Thyroid gland (tissue), 4 donors: ENCODE measurements at regions not wholly inside any gene's neighbourhood (a gene's known extent, or its start where the extent isn't known, plus 50 kb on each side); places are given as distances from the start of the nearest gene placed in this dataset.

Source experiments
- DNase-seq, 2 donors: peaks; one replicate each; pipeline ENCODE4 v3.0.0-alpha.2; 2019
- H3K27ac ChIP-seq, 3 donors: fragments of 200-600 bp; sonication (generic); 1 replicate in 2 of 3; 2 replicates in 1 of 3; pipeline ENCODE4 v1.5.1; 2016 to 2019; ENCODE audit warnings: mild to moderate bottlenecking in 1 of 3, moderate library complexity in 1 of 3
- H3K27me3 ChIP-seq: fragments of 200-600 bp; sonication (generic); one replicate; pipeline ENCODE4 v1.5.1; 2019
- H3K36me3 ChIP-seq, 2 donors: fragments of 200-600 bp; sonication (generic); one replicate each; pipeline ENCODE4 v1.5.1; 2016 to 2019
- H3K4me1 ChIP-seq, 2 donors: fragments of 200-600 bp; sonication (generic); one replicate each; pipeline ENCODE4 v1.5.1; 2017 to 2019
- H3K4me3 ChIP-seq, 3 donors: fragments of 200-600 bp; sonication (generic); replicated peaks in 1 of 3; 1 replicate in 2 of 3; 2 replicates in 1 of 3; pipeline ENCODE4 v1.5.1; 2016; ENCODE audit warnings: mild to moderate bottlenecking in 1 of 3
- H3K9me3 ChIP-seq: fragments of 200-600 bp; sonication (generic); one replicate; pipeline ENCODE4 v1.5.1; 2017
- POLR2A ChIP-seq, 2 donors: fragments of 450-650 bp; IDR thresholded peaks; one replicate each; pipeline ENCODE4 v1.6.1; 2017; ENCODE audit warnings: antibody characterized with exemption in 2 of 2, mild to moderate bottlenecking in 2 of 2, moderate library complexity in 1 of 2
- WGBS, 2 donors: methylation state at CpG; one replicate each; pipeline ENCODE4 v1.1.5; 2017; 5-methylcytosine and 5-hydroxymethylcytosine counted together
- intact Hi-C: fragments of 100-400 bp; cut with DNase I; formaldehyde crosslinking; loops from one replicate; pipeline ENCODE4 v1.15.1; 2023
- TF ChIP-seq, protein P1 (sequence below), 6 experiments: fragments of 200-600 bp in 3 of 6; fragments of 450-650 bp in 3 of 6; sonication (generic) in 3 of 6; IDR thresholded peaks; one replicate each; pipeline ENCODE4 v1.5.1; 2016 to 2019; ENCODE audit warnings: antibody characterized with exemption in 6 of 6, mild to moderate bottlenecking in 2 of 6, inconsistent platforms in 1 of 6, moderate library complexity in 1 of 6

DNA sequence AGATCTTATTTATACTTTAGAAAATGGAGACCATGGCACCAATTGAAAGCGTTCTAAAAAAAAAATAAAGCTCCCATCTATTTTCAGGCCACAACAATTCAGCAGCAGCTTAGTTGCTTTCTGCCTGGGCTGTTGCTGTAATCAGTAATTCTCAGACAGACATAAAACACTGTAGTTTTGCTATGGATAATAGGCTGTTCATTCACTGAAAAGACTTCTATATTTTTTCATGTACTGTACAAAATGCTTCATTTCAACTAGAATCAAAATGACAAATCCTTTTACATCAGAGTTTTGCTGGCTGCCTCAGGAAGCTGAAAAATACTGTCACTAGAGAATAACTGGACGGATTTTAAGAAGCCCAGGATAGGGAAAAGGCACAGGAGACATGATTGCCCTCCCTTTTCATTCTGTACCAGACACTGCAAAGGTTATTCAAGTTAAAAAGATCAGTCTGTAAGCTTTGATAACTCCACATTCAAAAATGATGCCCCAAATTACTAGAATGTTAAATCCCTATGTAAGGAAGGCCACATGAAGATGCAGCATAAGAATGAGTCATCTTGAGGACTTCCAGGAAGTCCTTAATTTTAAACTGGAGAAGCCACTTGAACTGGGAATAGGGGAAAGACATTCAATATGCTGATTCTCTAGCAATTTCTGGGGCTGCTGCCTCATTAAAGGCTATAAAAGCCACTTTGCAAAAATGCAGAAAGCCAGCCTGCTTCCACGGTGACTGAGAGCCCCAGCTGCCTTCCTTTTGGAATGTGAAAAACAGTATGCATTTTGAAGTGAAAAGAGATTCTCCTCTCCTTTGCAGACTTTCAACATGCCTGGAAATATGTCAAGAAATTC is 403.2 kb upstream of the RASGEF1B start:
- WGBS, 2 donors: 59 to 63% methylated on average over 3 of the region's 3 CpGs
- H3K27ac ChIP-seq: no peak overlapping the region
- H3K4me1 ChIP-seq: no peaks in the 10 kb centered on the region
- H3K4me3 ChIP-seq: no peak overlapping the region
- H3K9me3 ChIP-seq: no peaks in the 10 kb centered on the region
- intact Hi-C loops: no loop called here
- no peaks in the 10 kb centered on the region for H3K36me3 ChIP-seq
- no peak for DNase-seq
- TF ChIP-seq POLR2A (IDR thresholded peaks at IDR 0.05): no peak
- TF ChIP-seq, protein P1, sequence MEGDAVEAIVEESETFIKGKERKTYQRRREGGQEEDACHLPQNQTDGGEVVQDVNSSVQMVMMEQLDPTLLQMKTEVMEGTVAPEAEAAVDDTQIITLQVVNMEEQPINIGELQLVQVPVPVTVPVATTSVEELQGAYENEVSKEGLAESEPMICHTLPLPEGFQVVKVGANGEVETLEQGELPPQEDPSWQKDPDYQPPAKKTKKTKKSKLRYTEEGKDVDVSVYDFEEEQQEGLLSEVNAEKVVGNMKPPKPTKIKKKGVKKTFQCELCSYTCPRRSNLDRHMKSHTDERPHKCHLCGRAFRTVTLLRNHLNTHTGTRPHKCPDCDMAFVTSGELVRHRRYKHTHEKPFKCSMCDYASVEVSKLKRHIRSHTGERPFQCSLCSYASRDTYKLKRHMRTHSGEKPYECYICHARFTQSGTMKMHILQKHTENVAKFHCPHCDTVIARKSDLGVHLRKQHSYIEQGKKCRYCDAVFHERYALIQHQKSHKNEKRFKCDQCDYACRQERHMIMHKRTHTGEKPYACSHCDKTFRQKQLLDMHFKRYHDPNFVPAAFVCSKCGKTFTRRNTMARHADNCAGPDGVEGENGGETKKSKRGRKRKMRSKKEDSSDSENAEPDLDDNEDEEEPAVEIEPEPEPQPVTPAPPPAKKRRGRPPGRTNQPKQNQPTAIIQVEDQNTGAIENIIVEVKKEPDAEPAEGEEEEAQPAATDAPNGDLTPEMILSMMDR (IDR thresholded peaks at IDR 0.05): no peak
- no peaks in the 10 kb centered on the region for H3K27me3 ChIP-seq

DNA sequence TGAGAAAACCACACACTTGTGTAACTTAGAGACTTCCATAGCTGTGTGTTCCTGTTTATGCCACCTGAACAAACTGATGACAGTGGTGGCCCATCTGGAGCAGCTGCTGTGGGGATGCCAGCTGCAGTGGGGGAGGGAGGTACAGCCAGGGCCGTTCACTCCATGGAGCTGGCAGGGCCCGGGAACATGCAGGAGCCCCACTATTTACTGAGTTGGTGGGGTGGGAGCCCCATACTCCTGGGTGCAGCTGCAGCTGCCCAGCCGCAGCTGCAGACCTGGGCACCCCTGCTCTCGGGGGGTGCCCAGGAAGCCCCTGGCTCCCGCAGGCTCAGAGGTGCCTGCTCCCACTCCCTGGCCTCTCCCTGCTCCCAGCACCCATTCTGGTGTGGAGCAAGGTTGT is 398.6 kb upstream of the RASGEF1B start:
- Histone ChIP-seq H3K36me3 (no peaks in the 10 kb centered on the region), H3K9me3 (no peaks in the 10 kb centered on the region), H3K27ac (no peak overlapping the region), H3K4me3 (no peak overlapping the region), H3K4me1 (no peaks in the 10 kb centered on the region), H3K27me3 (no peaks in the 10 kb centered on the region)
- 90 to 100% methylated on average over 2 to 4 of the region's 5 CpGs for WGBS, 2 donors
- TF ChIP-seq, protein P1 (IDR thresholded peaks at IDR 0.05): no peak
- TF ChIP-seq POLR2A (IDR thresholded peaks at IDR 0.05): no peak
- DNase-seq: no peak
- intact Hi-C loops: no loop called here

DNA sequence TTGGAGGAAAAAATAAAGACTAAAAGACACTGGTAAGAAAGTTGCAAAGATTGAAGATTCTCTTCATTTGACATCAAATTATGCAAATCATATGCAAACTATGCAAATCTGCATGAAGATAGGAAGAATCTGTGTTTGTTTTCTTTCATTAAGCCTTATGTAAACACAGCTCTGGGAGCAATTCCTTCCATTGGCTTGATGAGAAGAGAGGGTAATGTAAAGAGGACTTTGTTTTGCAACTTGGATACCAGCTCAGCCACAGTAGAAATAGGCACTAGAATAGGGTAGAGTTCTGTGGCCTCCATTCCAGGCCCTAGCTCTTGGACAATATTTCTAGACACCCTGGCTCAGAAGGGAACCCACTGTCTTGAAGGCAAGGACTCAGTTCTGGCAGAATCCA is 388.4 kb upstream of the RASGEF1B start:
- intact Hi-C loops: no loop called here
- DNase-seq: no peak
- Histone ChIP-seq H3K4me1 (no peaks in the 10 kb centered on the region), H3K27me3 (no peaks in the 10 kb centered on the region), H3K27ac (no peak overlapping the region), H3K9me3 (no peaks in the 10 kb centered on the region), H3K4me3 (no peak overlapping the region), H3K36me3 (no peaks in the 10 kb centered on the region)
- TF ChIP-seq, protein P1 (IDR thresholded peaks at IDR 0.05): no peak
- no peak for TF ChIP-seq POLR2A (IDR thresholded peaks at IDR 0.05)

DNA sequence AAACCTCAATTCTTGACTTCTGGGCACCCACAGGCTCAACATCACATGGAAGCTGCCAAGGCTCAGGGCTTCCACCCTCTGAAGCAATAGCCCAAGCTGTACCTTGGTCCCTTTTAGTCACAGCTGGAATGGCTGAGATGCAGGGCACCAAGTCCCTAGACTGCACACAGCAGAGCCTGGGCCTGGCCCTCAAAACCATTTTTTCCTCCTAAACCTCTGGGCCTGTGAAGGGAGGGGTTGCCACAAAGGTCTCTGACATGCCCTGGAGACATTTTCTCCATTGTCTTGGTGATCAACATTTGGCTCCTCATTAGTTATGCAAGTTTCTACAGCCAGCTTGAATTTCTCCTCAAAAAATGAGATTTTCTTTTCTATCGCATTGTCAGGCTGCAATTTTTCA is 382.7 kb upstream of the RASGEF1B start:
- Histone ChIP-seq H3K27ac (no peak overlapping the region), H3K4me1 (no peaks in the 10 kb centered on the region), H3K36me3 (no peaks in the 10 kb centered on the region), H3K27me3 (no peaks in the 10 kb centered on the region), H3K4me3 (no peak overlapping the region), H3K9me3 (no peaks in the 10 kb centered on the region)
- TF ChIP-seq, protein P1 (IDR thresholded peaks at IDR 0.05): no peak
- TF ChIP-seq POLR2A (IDR thresholded peaks at IDR 0.05): no peak
- WGBS, 2 donors: 97 to 98% methylated on average over 1 of the region's 1 CpG
- intact Hi-C loops: no loop called here
- no peak for DNase-seq

DNA sequence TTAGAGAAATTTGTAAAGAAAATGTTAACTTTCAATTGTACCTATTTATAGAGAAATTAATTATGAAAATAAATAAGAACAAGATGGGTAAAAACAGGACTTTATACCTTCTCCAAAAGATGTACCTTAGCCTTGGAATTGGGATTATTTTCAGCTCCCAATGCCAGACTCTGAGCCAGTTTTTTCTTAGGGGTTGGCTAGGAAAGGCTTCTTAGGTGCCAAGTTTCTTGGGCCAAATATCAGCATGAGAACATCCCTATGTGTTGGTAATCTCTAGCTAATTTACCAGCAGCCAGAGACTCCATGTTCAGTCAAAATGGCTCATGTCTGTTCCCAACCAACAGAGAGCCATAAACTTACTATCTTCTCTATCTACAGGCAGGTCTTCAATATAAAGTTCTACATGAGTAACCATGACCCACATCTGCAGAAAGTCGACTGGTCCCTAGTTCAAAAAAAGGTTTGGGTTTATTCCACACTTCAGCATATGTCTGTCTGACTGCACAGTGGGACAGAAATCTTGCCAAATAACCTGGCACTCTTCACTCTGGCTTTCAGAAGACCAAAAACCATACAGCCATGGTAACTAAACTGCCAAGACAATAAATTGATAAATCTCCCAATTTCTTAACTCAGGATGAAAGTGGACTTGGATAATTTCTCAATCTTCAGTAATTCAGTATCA is 380.5 kb upstream of the RASGEF1B start:
- Histone ChIP-seq H3K27me3 (no peaks in the 10 kb centered on the region), H3K4me1 (no peaks in the 10 kb centered on the region), H3K27ac (no peak overlapping the region), H3K4me3 (no peak overlapping the region), H3K9me3 (no peaks in the 10 kb centered on the region), H3K36me3 (no peaks in the 10 kb centered on the region)
- 72 to 90% methylated on average over 1 of the region's 1 CpG for WGBS, 2 donors
- TF ChIP-seq POLR2A (IDR thresholded peaks at IDR 0.05): no peak
- TF ChIP-seq, protein P1 (IDR thresholded peaks at IDR 0.05): no peak
- intact Hi-C loops: no loop called here
- DNase-seq: no peak
